Activated T-cell treated with anti-CD3 and anti-CD28 coated beads, Interleukin-2, amount 50 U/mL, for 72 hours (primary cell): ENCODE measurements at regions not wholly inside any gene's neighbourhood (a gene's known extent, or its start where the extent isn't known, plus 50 kb on each side); places are given as distances from the start of the nearest gene placed in this dataset.

Source experiments
- ATAC-seq, 2 donors: fragments of 150-1000 bp; cut with Tn5 transposase; replicated peaks in 1 of 2; 2 replicates each; pipeline ENCODE4 v1.10.0; 2021; ENCODE audit warnings: moderate library complexity in 2 of 2, mild to moderate bottlenecking in 1 of 2
- DNase-seq, 2 donors: peaks; one replicate each; pipeline ENCODE4 v3.0.0; 2021 to 2022; ENCODE audit warnings: mixed read lengths in 1 of 2
- H3K27ac Mint-ChIP-seq: one replicate; pipeline ENCODE4 v1.8.0; 2022; ENCODE audit warnings: mild to moderate bottlenecking, moderate library complexity, mixed read lengths
- H3K27me3 Mint-ChIP-seq: one replicate; pipeline ENCODE4 v1.8.0; 2022; ENCODE audit warnings: low read depth, mixed read lengths
- H3K36me3 Mint-ChIP-seq, 2 donors: one replicate each; pipeline ENCODE4 v1.8.0; 2022; ENCODE audit warnings: mixed read lengths in 2 of 2, mild to moderate bottlenecking in 1 of 2; ENCODE audit not compliant: insufficient read depth in 2 of 2
- H3K4me1 Mint-ChIP-seq: one replicate; pipeline ENCODE4 v1.8.0; 2022; ENCODE audit warnings: low read depth, mixed read lengths
- H3K4me3 Mint-ChIP-seq, 2 donors: one replicate each; pipeline ENCODE4 v1.8.0; 2022; ENCODE audit warnings: mild to moderate bottlenecking in 2 of 2, mixed read lengths in 2 of 2, moderate library complexity in 2 of 2
- H3K9me3 Mint-ChIP-seq, 2 donors: one replicate each; pipeline ENCODE4 v1.8.0; 2022; ENCODE audit warnings: mixed read lengths in 2 of 2

DNA sequence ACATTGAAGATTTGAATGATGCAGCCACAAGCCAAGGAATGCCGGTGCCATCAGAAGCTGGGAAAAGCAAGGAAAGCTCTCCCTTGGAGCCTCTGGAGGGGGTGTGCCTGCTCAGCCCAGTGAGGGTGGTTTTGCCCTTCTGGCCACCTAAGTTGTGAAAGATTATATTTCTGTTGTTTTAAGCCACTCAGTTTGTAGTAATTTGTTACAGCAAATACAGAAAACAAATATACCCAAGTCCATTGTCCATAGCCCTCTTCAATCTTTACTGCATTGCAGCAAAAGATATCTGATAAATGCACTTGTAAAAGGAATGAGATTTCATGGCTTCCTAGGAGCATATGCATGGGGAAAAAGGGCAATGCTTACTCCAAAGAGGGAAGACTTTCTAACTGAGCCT lies 447.9 kb downstream of the HAPSTR1 start:
- no peak for ATAC-seq
- no peaks in the 10 kb centered on the region for H3K27me3 Mint-ChIP-seq
- no peaks in the 10 kb centered on the region for H3K36me3 Mint-ChIP-seq
- no peaks in the 10 kb centered on the region for H3K4me1 Mint-ChIP-seq
- no peak overlapping the region for H3K4me3 Mint-ChIP-seq
- peaks cover 2 to 5% of the 10 kb centered on the region in 2 donors for H3K9me3 Mint-ChIP-seq
- H3K27ac Mint-ChIP-seq, result no peak overlapping the region
- no peak for DNase-seq

DNA sequence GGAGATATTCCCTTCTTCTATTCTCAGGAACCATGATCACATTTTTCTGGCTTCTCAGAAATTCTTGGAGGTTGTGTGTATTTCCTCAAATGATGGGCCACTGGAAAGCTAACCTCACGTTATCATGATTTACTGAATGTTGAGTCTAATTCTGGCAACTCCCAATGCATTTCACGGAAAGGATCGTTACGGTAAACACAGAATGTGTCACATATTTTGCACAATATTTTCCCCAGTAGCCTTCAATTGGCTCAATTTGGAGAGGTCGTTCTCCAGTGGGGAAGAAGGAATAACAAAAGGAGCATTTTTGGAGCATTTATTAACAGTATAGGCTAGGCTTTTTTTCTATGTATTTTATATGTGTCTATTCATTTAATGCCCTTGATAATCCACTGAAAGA lies 450.3 kb downstream of the HAPSTR1 start:
- no peaks in the 10 kb centered on the region for H3K36me3 Mint-ChIP-seq
- DNase-seq (no peak), ATAC-seq (no peak)
- no peaks in the 10 kb centered on the region for H3K4me1 Mint-ChIP-seq
- no peak overlapping the region for H3K27ac Mint-ChIP-seq
- H3K27me3 Mint-ChIP-seq, result no peaks in the 10 kb centered on the region
- peaks cover 3 to 6% of the 10 kb centered on the region in 2 donors for H3K9me3 Mint-ChIP-seq
- no peak overlapping the region for H3K4me3 Mint-ChIP-seq

DNA sequence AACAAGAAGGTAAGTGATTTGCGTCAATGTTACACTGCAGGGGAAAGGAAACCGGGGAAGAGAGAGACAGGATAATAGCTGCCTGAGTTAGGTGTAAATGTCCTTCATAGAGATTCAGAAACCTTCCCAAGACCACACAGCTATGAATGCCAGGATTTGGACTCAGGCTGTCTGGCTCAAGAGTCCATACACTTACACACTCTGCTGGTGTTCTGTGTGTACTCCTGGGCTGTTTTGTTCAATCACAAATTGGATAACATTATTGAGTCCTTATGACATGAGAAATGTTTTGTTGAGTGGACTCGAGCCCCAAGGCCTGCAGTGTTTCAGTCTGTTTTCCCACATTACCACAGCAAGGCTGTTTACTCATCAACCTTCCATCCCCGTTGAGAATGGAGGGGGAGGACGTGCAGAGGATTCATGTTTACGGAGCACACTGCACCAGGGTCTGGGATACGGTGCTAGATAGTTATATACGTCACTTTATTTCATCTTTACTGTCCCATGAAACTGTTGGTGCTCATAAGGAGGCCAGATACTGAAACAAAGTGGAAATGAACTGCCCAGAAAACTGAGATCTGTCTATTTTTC lies 450.8 kb downstream of the HAPSTR1 start:
- Mint-ChIP-seq H3K4me3 (no peak overlapping the region), H3K4me1 (no peaks in the 10 kb centered on the region), H3K27ac (no peak overlapping the region), H3K36me3 (no peaks in the 10 kb centered on the region), H3K9me3 (peaks cover 2 to 6% of the 10 kb centered on the region in 2 donors), H3K27me3 (no peaks in the 10 kb centered on the region)
- no peak for DNase-seq
- ATAC-seq, result no peak

DNA sequence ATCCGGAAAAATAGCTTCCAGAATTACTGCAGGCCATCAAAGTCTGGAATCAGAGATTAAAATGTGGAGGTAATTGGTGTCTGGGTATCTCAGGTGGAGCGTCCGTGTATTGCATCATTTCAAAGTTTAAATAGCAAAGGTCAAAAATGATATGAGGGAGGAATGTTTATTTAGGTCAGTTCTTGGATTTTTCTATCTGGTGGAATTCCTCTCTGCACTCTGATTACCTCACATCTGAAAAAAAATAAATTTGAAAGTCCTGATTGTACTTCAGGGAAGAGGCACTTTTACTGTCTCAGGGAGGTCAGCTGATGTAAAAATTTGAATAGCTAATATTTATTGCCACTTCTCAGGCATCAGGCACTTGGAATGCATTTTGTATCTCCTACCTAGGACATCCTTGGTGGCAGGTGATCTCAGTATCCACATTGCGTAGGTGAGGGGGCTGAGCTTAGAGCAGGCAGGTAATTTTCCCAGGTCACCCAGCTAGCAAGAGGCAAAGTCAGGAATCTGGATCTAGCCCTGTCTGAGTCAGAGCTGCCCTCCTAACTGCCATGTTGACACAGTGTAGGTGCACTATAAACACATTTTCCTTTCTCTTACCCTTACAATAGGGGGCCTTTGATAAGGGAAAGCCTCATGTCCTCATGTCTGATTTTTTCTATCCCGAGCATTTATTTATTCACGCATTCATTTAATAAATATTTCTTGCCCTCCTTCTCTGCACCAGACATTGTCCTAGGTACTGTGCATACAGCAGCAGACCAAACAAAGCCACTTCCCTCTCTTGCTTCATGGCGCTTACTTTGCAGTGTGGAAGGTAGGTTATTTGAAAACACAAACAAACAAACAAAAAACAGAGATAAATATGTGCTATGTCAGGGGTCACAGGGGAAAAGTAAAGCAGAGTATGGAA lies 454.3 kb downstream of the HAPSTR1 start:
- ATAC-seq (no peak), DNase-seq (no peak)
- Mint-ChIP-seq H3K4me3 (no peak overlapping the region), H3K27me3 (no peaks in the 10 kb centered on the region), H3K36me3 (no peaks in the 10 kb centered on the region), H3K27ac (no peak overlapping the region), H3K4me1 (no peaks in the 10 kb centered on the region), H3K9me3 (peaks cover 0 to 6% of the 10 kb centered on the region in 2 donors)

DNA sequence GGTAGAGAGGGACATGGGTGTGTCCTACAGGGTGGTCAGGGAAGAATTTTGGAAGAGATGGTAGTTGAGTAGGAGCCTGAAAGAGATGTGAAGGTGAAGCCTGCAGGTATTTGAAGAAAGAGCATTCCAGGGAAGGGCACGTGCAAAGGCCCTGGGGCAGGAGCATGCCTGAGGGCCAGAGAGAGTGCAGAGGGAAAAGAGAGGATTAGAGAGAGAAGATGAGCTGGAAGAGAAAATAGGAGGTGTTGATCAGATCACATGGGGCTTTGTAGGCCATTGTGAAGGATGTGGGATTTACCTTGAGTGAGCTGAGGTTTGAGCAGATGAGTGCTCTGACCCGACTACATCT lies 455.0 kb downstream of the HAPSTR1 start:
- Mint-ChIP-seq H3K4me1 (no peaks in the 10 kb centered on the region), H3K9me3 (peaks cover 0 to 6% of the 10 kb centered on the region in 2 donors), H3K27me3 (no peaks in the 10 kb centered on the region), H3K27ac (no peak overlapping the region), H3K36me3 (no peaks in the 10 kb centered on the region), H3K4me3 (no peak overlapping the region)
- DNase-seq (no peak), ATAC-seq (no peak)

DNA sequence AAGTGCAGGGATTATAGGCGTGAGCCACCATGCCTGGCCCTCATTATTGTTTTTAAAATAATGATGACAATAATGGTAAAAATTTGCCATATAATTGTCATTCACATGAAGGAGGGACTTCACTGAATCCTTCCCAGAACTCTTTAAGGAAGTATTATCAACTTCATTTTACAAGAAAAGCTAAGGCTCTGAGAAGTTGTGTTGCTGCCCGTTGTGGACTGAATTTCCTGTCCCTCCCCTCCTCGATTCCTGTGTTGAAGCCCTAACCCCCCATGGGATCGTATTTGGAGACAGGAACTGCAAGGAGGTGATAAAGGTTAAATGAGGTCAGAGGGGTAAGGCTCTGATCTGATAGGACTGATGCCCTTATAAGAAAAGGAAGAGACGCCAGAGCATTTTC lies 458.0 kb downstream of the HAPSTR1 start:
- H3K36me3 Mint-ChIP-seq, result no peaks in the 10 kb centered on the region
- DNase-seq (no peak), ATAC-seq (no peak)
- no peak overlapping the region for H3K4me3 Mint-ChIP-seq
- H3K4me1 Mint-ChIP-seq, result no peaks in the 10 kb centered on the region
- H3K9me3 Mint-ChIP-seq, result peaks cover 1 to 11% of the 10 kb centered on the region in 2 donors
- H3K27ac Mint-ChIP-seq, result no peak overlapping the region
- no peaks in the 10 kb centered on the region for H3K27me3 Mint-ChIP-seq

DNA sequence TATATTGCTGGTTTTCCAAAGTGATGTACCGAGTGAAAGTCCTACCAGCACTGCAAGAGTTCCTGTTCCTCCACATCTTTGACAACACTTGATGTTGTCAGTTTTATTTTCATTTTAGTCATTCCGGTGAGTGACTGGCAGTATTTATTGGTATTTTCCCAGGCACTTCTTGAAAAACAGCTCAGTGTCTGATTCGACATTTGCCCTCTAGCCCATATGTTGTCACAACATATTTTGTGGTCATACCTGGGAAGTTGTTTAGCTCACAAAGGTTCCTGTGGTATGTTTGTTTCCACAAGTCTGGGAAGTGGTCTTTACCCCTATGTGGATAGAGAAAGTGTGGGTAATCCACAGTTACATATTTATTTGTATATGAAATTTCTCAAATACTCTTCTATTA lies 463.6 kb downstream of the HAPSTR1 start:
- H3K4me1 Mint-ChIP-seq, result no peaks in the 10 kb centered on the region
- H3K9me3 Mint-ChIP-seq, result peaks cover 4 to 5% of the 10 kb centered on the region in 2 donors
- H3K36me3 Mint-ChIP-seq, result no peaks in the 10 kb centered on the region
- no peak overlapping the region for H3K4me3 Mint-ChIP-seq
- ATAC-seq (no peak), DNase-seq (no peak)
- no peaks in the 10 kb centered on the region for H3K27me3 Mint-ChIP-seq
- no peak overlapping the region for H3K27ac Mint-ChIP-seq

DNA sequence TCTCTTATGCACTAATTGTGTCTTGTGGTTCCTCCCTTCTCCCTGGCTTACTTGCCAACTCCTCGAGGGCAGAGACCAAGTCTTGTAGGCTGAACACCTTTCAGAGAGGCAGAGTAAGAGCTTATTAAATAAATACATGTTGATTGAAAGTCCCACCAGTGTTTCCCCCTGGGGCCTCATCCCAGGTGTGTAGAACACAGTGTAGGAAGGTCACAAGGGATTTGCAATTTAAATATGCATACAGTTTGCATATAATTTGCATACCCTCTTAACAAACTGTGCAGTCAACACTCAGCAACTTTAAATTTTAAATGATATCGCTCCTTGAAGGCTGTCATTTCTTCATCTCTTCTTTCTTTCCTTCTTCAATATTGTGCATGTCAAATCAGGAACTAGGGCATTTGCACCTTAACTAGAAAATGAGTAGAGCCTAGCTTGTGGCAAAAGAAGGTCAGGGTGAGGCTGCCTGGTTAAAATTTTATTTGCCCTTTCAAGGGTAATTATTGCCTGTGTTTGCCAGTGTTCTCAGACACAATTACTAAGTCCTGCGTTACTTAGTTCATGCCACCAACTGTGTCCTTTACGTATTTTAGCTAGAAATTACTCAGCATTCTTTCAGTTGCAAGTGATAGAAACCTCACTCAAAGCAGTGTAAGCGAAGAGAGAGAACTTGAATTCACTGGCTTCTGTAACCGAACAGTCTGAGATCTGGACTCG lies 465.7 kb downstream of the HAPSTR1 start:
- Mint-ChIP-seq H3K4me1 (no peaks in the 10 kb centered on the region), H3K9me3 (peaks cover 5 to 12% of the 10 kb centered on the region in 2 donors), H3K36me3 (no peaks in the 10 kb centered on the region), H3K27ac (no peak overlapping the region), H3K27me3 (no peaks in the 10 kb centered on the region), H3K4me3 (no peak overlapping the region)
- no peak for ATAC-seq
- no peak for DNase-seq

DNA sequence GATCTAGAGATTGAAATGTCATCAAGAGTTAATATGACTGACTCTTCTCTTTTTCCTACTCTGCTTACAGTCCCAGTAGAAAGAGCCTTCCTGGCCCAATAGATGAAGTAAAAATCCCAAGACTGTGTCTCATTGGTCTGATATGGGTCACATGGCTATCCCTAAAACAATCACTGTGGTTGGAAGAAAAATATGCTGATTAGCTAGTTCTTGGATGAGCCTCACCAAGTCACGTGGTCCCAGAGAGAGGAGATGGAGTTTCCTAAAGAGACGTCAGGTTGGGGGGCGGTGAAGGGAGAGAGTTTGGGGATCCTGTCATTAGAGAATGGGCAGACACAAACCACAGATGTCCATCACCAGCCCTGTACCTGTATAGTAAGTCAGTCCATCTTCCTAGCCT lies 466.3 kb downstream of the HAPSTR1 start:
- no peak overlapping the region for H3K4me3 Mint-ChIP-seq
- no peak for DNase-seq
- no peaks in the 10 kb centered on the region for H3K27me3 Mint-ChIP-seq
- H3K4me1 Mint-ChIP-seq, result no peaks in the 10 kb centered on the region
- H3K9me3 Mint-ChIP-seq, result peaks cover 5 to 11% of the 10 kb centered on the region in 2 donors
- H3K27ac Mint-ChIP-seq, result no peak overlapping the region
- ATAC-seq, result no peak
- H3K36me3 Mint-ChIP-seq, result no peaks in the 10 kb centered on the region

DNA sequence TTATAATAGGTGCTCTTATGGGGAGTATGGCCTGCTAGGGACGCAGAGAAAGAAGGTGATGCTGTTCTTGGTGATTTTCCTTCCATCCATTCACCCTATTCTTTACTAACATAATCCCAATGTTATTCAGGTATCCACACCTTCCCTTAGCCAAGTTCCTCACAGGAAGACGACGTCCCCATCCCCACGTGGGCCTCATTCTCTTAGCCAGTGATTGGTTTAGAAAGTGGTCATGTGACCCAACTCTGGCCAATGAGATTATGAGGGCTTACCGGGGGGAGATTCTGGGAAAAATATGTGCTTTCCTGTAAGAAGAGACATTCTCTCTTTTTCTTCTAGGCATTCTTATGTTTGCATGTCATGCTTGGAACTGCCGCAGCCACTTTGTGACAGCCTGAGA lies 474.7 kb downstream of the HAPSTR1 start:
- H3K4me1 Mint-ChIP-seq, result no peaks in the 10 kb centered on the region
- peaks cover 0 to 3% of the 10 kb centered on the region in 2 donors for H3K9me3 Mint-ChIP-seq
- no peak for DNase-seq
- no peak overlapping the region for H3K4me3 Mint-ChIP-seq
- H3K36me3 Mint-ChIP-seq, result no peaks in the 10 kb centered on the region
- H3K27me3 Mint-ChIP-seq, result no peaks in the 10 kb centered on the region
- ATAC-seq, result no peak
- no peak overlapping the region for H3K27ac Mint-ChIP-seq

DNA sequence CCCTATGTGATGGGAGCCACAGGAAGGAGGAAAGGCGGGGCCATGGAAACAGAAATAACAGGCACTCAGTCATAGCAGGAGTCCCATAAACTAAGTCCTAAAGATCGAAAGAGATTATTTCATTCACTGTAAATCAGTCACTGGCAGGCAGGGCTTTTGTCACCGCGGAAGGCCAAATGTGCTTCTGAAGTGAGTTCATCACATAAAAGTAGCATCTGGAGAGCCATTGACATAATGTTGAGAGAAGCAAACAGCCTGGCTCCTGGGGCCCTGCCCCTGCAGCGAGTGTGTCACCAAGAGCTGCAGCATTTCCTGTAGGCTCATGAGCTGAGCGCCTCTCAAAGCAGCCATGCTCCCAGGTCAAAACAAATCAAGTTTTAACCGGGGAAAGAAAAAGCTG lies 476.2 kb downstream of the HAPSTR1 start:
- DNase-seq (no peak), ATAC-seq (peak in 1 of 2 donors; percentile 50)
- H3K36me3 Mint-ChIP-seq, result no peaks in the 10 kb centered on the region
- H3K27me3 Mint-ChIP-seq, result no peaks in the 10 kb centered on the region
- H3K9me3 Mint-ChIP-seq, result peaks cover 0 to 3% of the 10 kb centered on the region in 2 donors
- H3K4me1 Mint-ChIP-seq, result no peaks in the 10 kb centered on the region
- no peak overlapping the region for H3K27ac Mint-ChIP-seq
- no peak overlapping the region for H3K4me3 Mint-ChIP-seq

DNA sequence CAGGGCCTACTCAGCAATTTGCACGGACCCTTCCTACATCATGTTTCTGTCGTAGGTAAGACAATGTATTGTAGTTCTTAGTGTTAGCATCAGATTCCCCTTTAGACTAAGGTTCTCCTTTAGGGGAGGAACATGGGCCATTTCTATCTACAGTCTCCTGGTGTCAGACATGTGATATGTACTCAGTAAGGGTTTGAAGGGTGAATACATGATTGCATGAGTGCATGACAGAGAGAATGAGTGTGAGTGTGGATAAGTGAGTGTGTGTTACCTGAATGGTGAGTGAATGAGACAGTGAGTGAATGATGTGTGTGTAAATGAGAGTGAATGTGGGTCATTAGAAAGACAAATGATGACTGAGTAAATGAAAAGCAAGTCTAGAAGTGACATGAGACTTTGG lies 476.8 kb downstream of the HAPSTR1 start:
- H3K27me3 Mint-ChIP-seq, result no peaks in the 10 kb centered on the region
- peaks cover 0 to 3% of the 10 kb centered on the region in 2 donors for H3K9me3 Mint-ChIP-seq
- H3K4me1 Mint-ChIP-seq, result no peaks in the 10 kb centered on the region
- ATAC-seq (no peak), DNase-seq (no peak)
- no peak overlapping the region for H3K27ac Mint-ChIP-seq
- H3K4me3 Mint-ChIP-seq, result no peak overlapping the region
- H3K36me3 Mint-ChIP-seq, result no peaks in the 10 kb centered on the region

DNA sequence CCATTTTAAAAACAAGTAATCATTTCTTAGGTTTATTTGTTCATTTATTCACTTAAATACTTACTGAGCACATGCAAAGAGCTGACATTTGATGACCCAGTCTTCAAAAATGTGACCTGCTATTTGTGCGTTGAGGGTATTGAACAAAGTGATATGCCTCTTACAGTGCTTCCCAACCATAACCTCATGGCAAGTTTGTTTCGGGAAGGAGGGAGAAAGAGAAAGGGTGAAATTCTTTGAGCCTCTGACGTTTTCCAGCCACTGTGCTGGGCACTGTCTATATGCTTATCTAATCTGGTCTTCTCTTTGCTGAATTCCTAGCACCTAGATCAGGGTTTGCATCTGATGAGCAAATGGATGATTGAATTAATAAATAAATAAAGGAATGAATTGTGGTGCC lies 479.1 kb downstream of the HAPSTR1 start:
- Mint-ChIP-seq H3K27me3 (no peaks in the 10 kb centered on the region), H3K36me3 (no peaks in the 10 kb centered on the region), H3K9me3 (peaks cover 0 to 3% of the 10 kb centered on the region in 2 donors), H3K4me1 (no peaks in the 10 kb centered on the region), H3K4me3 (no peak overlapping the region), H3K27ac (no peak overlapping the region)
- no peak for ATAC-seq
- DNase-seq, result no peak
